ENCODE measurements at regions not wholly inside any gene's neighbourhood (a gene's known extent, or its start where the extent isn't known, plus 50 kb on each side); places are given as distances from the start of the nearest gene placed in this dataset.

DNA sequence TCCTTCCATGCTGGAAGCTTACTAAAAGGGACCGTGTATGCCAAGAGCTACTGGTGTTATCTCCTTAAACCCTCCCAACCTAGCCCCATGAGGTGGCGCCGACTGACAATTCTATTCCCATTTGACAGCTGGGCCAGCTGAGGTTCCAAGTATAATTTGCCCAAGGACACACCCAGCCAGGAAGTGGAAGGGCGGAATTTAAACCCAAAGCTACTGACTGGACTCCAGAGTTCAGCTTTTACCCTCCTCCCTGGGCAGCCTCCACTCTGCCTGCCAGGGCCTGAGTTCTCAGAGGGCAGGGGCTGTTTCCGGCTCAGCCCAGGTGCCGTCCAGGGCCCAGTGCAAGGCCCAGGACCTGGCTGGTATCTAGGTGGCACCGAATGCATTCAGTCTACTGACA is 71.8 kb downstream of the C9orf50 start:
- TF ChIP-seq, protein P1, sequence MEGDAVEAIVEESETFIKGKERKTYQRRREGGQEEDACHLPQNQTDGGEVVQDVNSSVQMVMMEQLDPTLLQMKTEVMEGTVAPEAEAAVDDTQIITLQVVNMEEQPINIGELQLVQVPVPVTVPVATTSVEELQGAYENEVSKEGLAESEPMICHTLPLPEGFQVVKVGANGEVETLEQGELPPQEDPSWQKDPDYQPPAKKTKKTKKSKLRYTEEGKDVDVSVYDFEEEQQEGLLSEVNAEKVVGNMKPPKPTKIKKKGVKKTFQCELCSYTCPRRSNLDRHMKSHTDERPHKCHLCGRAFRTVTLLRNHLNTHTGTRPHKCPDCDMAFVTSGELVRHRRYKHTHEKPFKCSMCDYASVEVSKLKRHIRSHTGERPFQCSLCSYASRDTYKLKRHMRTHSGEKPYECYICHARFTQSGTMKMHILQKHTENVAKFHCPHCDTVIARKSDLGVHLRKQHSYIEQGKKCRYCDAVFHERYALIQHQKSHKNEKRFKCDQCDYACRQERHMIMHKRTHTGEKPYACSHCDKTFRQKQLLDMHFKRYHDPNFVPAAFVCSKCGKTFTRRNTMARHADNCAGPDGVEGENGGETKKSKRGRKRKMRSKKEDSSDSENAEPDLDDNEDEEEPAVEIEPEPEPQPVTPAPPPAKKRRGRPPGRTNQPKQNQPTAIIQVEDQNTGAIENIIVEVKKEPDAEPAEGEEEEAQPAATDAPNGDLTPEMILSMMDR (IDR thresholded peaks at IDR 0.05), result no peak
- TF ChIP-seq POLR2A (IDR thresholded peaks at IDR 0.05), result no peak
